BE2C (cell line): ENCODE measurements at regions not wholly inside any gene's neighbourhood (a gene's known extent, or its start where the extent isn't known, plus 50 kb on each side); places are given as distances from the start of the nearest gene placed in this dataset.
"Not testable (repeated sequence)": the region's sequence is repeated elsewhere in the genome, so short reads cannot be mapped to it uniquely, and the experiment has no call there.

Experiments used
- DNase-seq: peaks from one replicate; pipeline ENCODE4 v3.0.0-alpha.2; 2020
- H3K27me3 ChIP-seq: fragments of 250-450 bp; sonication (Bioruptor Pico); 2 replicates; pipeline ENCODE4 v1.5.1; 2020; ENCODE audit warnings: mild to moderate bottlenecking
- H3K36me3 ChIP-seq: fragments of 250-450 bp; sonication (Bioruptor Pico); 2 replicates; pipeline ENCODE4 v1.5.1; 2020; ENCODE audit warnings: mild to moderate bottlenecking
- H3K4me1 ChIP-seq: fragments of 250-450 bp; sonication (Bioruptor Pico); 2 replicates; pipeline ENCODE4 v1.5.1; 2020
- H3K4me3 ChIP-seq: 2 replicates; pipeline ENCODE4 v1.5.1; 2011; ENCODE audit warnings: low read depth, low read length
- H3K9me3 ChIP-seq: fragments of 250-450 bp; sonication (Bioruptor Pico); 2 replicates; pipeline ENCODE4 v1.5.1; 2020
- TF ChIP-seq, protein P1 (sequence below): IDR thresholded peaks from 2 replicates; pipeline ENCODE4 v1.5.1; 2012; ENCODE audit warnings: mild to moderate bottlenecking, low read depth, low read length

DNA sequence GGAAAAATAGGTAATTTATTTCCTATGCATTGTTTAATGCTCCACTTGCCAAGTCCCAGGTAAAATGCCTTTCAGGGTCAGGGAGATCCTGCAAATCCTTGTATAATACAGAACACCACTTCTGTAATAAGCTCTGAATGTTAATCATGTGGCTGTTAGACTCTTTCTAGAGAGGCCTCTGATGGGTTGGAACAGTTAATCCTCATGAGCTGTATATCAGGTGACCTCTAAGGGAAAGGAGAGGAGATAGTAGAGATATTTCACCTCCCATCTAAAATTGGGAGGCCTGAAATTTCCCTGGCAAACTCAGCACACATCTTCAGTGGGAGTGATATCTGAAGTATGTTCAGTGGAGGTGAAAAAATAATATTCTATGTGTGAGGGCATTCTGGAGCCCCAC lies 210.6 kb upstream of the WDFY3 start:
- DNase-seq, result no peak
- Histone ChIP-seq H3K27me3 (no peaks in the 10 kb centered on the region), H3K4me3 (no peak overlapping the region), H3K4me1 (peaks cover 7% of the 10 kb centered on the region), H3K36me3 (no peaks in the 10 kb centered on the region), H3K9me3 (no peaks in the 10 kb centered on the region)
- TF ChIP-seq, protein P1, sequence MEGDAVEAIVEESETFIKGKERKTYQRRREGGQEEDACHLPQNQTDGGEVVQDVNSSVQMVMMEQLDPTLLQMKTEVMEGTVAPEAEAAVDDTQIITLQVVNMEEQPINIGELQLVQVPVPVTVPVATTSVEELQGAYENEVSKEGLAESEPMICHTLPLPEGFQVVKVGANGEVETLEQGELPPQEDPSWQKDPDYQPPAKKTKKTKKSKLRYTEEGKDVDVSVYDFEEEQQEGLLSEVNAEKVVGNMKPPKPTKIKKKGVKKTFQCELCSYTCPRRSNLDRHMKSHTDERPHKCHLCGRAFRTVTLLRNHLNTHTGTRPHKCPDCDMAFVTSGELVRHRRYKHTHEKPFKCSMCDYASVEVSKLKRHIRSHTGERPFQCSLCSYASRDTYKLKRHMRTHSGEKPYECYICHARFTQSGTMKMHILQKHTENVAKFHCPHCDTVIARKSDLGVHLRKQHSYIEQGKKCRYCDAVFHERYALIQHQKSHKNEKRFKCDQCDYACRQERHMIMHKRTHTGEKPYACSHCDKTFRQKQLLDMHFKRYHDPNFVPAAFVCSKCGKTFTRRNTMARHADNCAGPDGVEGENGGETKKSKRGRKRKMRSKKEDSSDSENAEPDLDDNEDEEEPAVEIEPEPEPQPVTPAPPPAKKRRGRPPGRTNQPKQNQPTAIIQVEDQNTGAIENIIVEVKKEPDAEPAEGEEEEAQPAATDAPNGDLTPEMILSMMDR, result no peak

DNA sequence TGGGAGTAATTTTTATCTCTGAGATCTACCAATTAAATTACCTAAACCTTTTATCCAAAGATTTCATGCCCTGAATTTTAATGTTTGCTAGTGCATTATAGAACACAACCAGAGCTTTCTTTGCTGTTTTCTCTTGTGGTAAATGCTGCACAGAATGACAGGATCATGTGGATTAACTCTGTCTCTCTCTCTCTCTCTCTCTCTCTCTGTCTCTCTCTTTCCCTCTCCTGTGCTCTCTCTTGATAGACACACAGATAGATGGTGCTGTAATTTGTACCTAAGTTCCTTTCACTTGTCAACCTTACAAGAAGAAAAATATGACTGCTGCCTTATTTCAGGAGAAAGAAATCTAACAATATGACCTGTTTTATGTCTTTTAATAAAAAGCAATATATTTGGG lies 211.2 kb upstream of the WDFY3 start:
- Histone ChIP-seq H3K9me3 (no peaks in the 10 kb centered on the region), H3K36me3 (no peaks in the 10 kb centered on the region), H3K4me3 (no peak overlapping the region), H3K27me3 (no peaks in the 10 kb centered on the region), H3K4me1 (peaks cover 7% of the 10 kb centered on the region)
- no peak for DNase-seq
- TF ChIP-seq, protein P1, result no peak

GRCh38 chr4:85180533-85180932 lies 214.0 kb upstream of the WDFY3 start:
- TF ChIP-seq, protein P1, result no peak
- Histone ChIP-seq H3K36me3 (no peaks in the 10 kb centered on the region), H3K27me3 (no peaks in the 10 kb centered on the region), H3K9me3 (no peaks in the 10 kb centered on the region), H3K4me3 (no peak overlapping the region), H3K4me1 (peaks cover 7% of the 10 kb centered on the region)
- DNase-seq, result no peak

GRCh38 chr4:85187106-85187505 lies 220.6 kb upstream of the WDFY3 start:
- TF ChIP-seq, protein P1, result no peak
- H3K4me1 ChIP-seq, result no peaks in the 10 kb centered on the region
- no peak for DNase-seq
- no peak overlapping the region for H3K4me3 ChIP-seq
- H3K36me3 ChIP-seq, result no peaks in the 10 kb centered on the region
- H3K9me3 ChIP-seq, result no peaks in the 10 kb centered on the region
- H3K27me3 ChIP-seq, result no peaks in the 10 kb centered on the region

DNA sequence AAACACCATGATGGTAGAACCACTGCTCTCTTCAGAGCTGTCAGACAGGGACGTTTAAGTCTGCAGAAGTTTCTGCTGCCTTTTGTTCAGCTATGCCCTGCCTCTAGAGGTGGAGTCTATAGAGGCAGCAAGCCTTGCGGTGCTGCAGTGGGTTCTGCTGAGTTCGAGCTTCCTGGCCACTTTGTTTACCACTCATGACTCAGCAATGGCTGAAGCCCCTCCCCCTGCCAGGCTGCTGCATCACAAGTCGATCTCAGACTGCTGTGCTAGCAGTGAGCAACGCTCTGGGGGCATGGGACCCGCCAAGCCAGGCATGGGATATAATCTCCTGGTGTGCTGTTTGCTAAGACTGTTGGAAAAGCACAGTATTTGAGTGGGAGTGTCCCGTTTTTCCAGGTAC lies 229.5 kb upstream of the WDFY3 start:
- not testable (repeated sequence) for H3K27me3 ChIP-seq, H3K4me1 ChIP-seq, H3K4me3 ChIP-seq, H3K36me3 ChIP-seq, H3K9me3 ChIP-seq
- DNase-seq, result peak; percentile 24

DNA sequence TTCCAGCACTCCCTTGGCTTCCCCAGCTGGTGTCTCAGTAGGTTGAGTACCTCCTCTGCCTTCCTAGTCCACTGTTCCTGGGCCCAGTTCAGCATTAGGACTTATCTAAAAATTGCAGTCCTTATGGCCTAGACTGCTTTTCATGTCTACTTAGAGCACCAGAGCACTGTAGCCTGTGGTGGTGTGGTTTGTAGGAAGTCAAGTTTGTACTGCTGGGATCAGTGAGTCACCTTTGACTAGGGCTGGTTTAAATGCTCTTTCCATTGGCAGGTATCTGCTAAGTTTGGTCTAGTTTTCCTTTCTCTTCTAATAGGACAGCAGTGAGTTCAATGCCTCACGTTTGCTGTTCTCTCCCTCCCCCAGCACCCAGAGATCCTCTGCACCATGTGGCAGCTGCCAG lies 233.6 kb upstream of the WDFY3 start:
- TF ChIP-seq, protein P1, result no peak
- no peak for DNase-seq
- H3K27me3 ChIP-seq, result no peaks in the 10 kb centered on the region
- no peaks in the 10 kb centered on the region for H3K4me1 ChIP-seq
- no peaks in the 10 kb centered on the region for H3K36me3 ChIP-seq
- no peaks in the 10 kb centered on the region for H3K9me3 ChIP-seq
- no peak overlapping the region for H3K4me3 ChIP-seq

- Histone ChIP-seq H3K4me1 (no peaks in the 10 kb centered on the region), H3K4me3 (no peak overlapping the region), H3K27me3 (no peaks in the 10 kb centered on the region), H3K9me3 (no peaks in the 10 kb centered on the region; the same call in 1 of the 2 replicates), H3K36me3 (no peaks in the 10 kb centered on the region)
- TF ChIP-seq, protein P1, result no peak
- DNase-seq, result no peak
These were observed 242.7 kb upstream of the WDFY3 start for GRCh38 chr4:85209161-85209560.
